ENCODE measurements at regions not wholly inside any gene's neighbourhood (a gene's known extent, or its start where the extent isn't known, plus 50 kb on each side); places are given as distances from the start of the nearest gene placed in this dataset.

DNA sequence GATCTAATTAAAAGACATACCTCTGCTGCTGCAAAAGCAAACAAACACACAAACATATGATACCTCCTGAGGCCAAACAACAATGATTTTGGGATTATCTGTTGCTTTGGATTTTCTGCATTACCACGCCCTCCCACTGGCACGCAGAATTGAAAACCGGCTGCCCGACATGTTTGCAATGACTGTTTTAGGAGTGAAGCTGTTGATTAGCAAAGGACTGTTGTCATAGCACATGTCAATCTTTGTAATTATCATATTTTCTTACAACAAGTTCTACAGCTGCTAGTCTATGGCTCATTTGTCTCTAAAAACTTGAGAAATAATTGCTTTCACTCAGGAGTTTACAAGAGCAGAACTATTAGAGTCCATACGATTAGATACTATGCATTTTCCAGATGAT lies 94.4 kb upstream of the MEIS1 start:
- TF ChIP-seq CTCF (IDR thresholded peaks at IDR 0.05 in 4 of 5, conservative IDR thresholded peaks at IDR 0.05 in 1 of 5) (no peak), POLR2A (IDR thresholded peaks at IDR 0.05) (no peak)
